ENCODE measurements at regions not wholly inside any gene's neighbourhood (a gene's known extent, or its start where the extent isn't known, plus 50 kb on each side); places are given as distances from the start of the nearest gene placed in this dataset.

DNA sequence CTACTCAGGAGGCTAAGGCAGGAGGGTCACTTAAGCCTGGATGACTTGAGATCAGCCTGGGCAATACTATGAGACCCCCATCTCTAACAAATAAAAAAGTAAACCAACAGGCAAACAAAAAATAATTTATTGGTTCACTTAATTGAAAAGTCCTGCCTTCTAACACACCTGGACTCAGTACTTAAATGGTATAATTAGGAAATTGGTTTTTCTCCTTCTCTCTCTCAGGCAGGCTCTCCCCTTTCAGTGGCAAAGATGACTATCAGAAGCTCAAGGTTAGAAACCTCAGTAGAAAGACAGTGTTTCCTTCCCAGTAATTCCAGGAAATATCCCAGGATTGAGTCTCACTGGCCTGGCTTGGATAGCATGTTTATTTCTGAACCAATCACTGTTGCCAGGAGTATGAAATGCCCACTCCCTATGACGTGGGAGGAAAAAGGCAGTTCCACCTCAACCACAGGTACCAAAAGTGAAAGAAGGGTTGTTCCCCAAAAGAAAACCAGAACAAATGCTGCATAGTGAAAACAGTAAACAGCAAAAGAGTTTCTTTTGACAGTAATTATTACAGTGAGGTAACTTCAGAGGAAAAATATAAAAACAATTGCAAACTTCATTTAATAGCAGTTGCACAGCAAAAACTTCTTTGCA lies 56.3 kb upstream of the SOX6 start:
- Histone ChIP-seq H3K4me3 (ENCODE audit: low read depth in 1 of 3, low read length in 3 of 3) (no peak overlapping the region), H3K9me3 (ENCODE audit: control insufficient read depth in 4 of 4, low read length in 3 of 4) (no peaks in the 10 kb centered on the region), H3K9ac (ENCODE audit: low read depth in 1 of 2, low read length in 2 of 2) (no peak overlapping the region), H3K4me1 (ENCODE audit: control insufficient read depth in 4 of 4, insufficient read depth in 4 of 4, low read length in 3 of 4) (no peaks in the 10 kb centered on the region), H3K27me3 (ENCODE audit: control insufficient read depth in 4 of 4, insufficient read depth in 4 of 4, low read length in 3 of 4) (peaks cover 0 to 2% (median 0%) of the 10 kb centered on the region in 4 donors), H3K27ac (ENCODE audit: low read depth in 1 of 2, low read length in 2 of 2) (no peak overlapping the region), H3K36me3 (ENCODE audit: control insufficient read depth in 4 of 4, insufficient read depth in 3 of 4, low read depth in 1 of 4, low read length in 3 of 4) (no peaks in the 10 kb centered on the region)
- TF ChIP-seq FOXA1 (IDR thresholded peaks at IDR 0.05) (no peak), RXRA (IDR thresholded peaks at IDR 0.05) (no peak), HNF4G (IDR thresholded peaks at IDR 0.05) (no peak), NR2F2 (IDR thresholded peaks at IDR 0.05) (no peak), SP1 (IDR thresholded peaks at IDR 0.05) (no peak), EGR1 (IDR thresholded peaks at IDR 0.05; ENCODE audit: low read depth in 2 of 2) (no peak), JUND (IDR thresholded peaks at IDR 0.05) (no peak), GABPA (IDR thresholded peaks at IDR 0.05 in 1 of 2, conservative IDR thresholded peaks at IDR 0.05 in 1 of 2) (no peak)
- TF ChIP-seq, protein P1, sequence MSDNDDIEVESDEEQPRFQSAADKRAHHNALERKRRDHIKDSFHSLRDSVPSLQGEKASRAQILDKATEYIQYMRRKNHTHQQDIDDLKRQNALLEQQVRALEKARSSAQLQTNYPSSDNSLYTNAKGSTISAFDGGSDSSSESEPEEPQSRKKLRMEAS (IDR thresholded peaks at IDR 0.05), result no peak
- TF ChIP-seq, protein P2, sequence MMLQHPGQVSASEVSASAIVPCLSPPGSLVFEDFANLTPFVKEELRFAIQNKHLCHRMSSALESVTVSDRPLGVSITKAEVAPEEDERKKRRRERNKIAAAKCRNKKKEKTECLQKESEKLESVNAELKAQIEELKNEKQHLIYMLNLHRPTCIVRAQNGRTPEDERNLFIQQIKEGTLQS (IDR thresholded peaks at IDR 0.05), result no peak
- TF ChIP-seq, protein P3, sequence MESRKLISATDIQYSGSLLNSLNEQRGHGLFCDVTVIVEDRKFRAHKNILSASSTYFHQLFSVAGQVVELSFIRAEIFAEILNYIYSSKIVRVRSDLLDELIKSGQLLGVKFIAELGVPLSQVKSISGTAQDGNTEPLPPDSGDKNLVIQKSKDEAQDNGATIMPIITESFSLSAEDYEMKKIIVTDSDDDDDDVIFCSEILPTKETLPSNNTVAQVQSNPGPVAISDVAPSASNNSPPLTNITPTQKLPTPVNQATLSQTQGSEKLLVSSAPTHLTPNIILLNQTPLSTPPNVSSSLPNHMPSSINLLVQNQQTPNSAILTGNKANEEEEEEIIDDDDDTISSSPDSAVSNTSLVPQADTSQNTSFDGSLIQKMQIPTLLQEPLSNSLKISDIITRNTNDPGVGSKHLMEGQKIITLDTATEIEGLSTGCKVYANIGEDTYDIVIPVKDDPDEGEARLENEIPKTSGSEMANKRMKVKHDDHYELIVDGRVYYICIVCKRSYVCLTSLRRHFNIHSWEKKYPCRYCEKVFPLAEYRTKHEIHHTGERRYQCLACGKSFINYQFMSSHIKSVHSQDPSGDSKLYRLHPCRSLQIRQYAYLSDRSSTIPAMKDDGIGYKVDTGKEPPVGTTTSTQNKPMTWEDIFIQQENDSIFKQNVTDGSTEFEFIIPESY (IDR thresholded peaks at IDR 0.05), result no peak
- no peak for DNase-seq (ENCODE audit: low spot score)
- 73% methylated on average over 1 of the region's 1 CpG for WGBS

DNA sequence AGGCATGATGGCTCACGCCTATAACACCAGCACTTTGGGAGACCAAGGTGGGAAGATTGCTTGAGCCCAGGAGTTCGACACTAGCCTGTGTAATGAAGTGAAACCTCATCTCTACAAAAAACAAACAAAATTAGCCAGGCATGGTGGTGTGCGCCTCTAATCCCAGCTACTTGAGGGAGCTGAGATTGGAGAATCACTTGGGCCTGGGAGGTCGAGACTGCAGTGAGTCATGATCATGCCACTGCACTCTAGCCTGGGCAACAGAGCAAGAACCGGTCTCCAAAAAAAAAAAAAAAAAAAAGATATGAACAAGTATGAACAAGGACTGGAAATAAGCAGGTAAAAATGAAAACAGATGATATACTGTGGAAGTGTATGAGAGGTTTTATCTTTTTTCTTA lies 54.1 kb upstream of the SOX6 start:
- Histone ChIP-seq H3K36me3 (ENCODE audit: control insufficient read depth in 4 of 4, insufficient read depth in 3 of 4, low read depth in 1 of 4, low read length in 3 of 4) (no peaks in the 10 kb centered on the region), H3K9me3 (ENCODE audit: control insufficient read depth in 4 of 4, low read length in 3 of 4) (no peaks in the 10 kb centered on the region), H3K9ac (ENCODE audit: low read depth in 1 of 2, low read length in 2 of 2) (no peak overlapping the region), H3K27ac (ENCODE audit: low read depth in 1 of 2, low read length in 2 of 2) (no peak overlapping the region), H3K27me3 (ENCODE audit: control insufficient read depth in 4 of 4, insufficient read depth in 4 of 4, low read length in 3 of 4) (no peaks in the 10 kb centered on the region), H3K4me3 (ENCODE audit: low read depth in 1 of 3, low read length in 3 of 3) (no peak overlapping the region), H3K4me1 (ENCODE audit: control insufficient read depth in 4 of 4, insufficient read depth in 4 of 4, low read length in 3 of 4) (no peaks in the 10 kb centered on the region)
- no peak for TF ChIP-seq RXRA (IDR thresholded peaks at IDR 0.05)
- TF ChIP-seq, protein P3 (IDR thresholded peaks at IDR 0.05), result no peak
- TF ChIP-seq GABPA (IDR thresholded peaks at IDR 0.05 in 1 of 2, conservative IDR thresholded peaks at IDR 0.05 in 1 of 2), result no peak
- no peak for TF ChIP-seq RAD21 (IDR thresholded peaks at IDR 0.05)
- TF ChIP-seq JUND (IDR thresholded peaks at IDR 0.05), result no peak
- TF ChIP-seq, protein P4, sequence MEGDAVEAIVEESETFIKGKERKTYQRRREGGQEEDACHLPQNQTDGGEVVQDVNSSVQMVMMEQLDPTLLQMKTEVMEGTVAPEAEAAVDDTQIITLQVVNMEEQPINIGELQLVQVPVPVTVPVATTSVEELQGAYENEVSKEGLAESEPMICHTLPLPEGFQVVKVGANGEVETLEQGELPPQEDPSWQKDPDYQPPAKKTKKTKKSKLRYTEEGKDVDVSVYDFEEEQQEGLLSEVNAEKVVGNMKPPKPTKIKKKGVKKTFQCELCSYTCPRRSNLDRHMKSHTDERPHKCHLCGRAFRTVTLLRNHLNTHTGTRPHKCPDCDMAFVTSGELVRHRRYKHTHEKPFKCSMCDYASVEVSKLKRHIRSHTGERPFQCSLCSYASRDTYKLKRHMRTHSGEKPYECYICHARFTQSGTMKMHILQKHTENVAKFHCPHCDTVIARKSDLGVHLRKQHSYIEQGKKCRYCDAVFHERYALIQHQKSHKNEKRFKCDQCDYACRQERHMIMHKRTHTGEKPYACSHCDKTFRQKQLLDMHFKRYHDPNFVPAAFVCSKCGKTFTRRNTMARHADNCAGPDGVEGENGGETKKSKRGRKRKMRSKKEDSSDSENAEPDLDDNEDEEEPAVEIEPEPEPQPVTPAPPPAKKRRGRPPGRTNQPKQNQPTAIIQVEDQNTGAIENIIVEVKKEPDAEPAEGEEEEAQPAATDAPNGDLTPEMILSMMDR (IDR thresholded peaks at IDR 0.05; ENCODE audit: low read depth, low read length, missing input control), result no peak
- TF ChIP-seq, protein P5, sequence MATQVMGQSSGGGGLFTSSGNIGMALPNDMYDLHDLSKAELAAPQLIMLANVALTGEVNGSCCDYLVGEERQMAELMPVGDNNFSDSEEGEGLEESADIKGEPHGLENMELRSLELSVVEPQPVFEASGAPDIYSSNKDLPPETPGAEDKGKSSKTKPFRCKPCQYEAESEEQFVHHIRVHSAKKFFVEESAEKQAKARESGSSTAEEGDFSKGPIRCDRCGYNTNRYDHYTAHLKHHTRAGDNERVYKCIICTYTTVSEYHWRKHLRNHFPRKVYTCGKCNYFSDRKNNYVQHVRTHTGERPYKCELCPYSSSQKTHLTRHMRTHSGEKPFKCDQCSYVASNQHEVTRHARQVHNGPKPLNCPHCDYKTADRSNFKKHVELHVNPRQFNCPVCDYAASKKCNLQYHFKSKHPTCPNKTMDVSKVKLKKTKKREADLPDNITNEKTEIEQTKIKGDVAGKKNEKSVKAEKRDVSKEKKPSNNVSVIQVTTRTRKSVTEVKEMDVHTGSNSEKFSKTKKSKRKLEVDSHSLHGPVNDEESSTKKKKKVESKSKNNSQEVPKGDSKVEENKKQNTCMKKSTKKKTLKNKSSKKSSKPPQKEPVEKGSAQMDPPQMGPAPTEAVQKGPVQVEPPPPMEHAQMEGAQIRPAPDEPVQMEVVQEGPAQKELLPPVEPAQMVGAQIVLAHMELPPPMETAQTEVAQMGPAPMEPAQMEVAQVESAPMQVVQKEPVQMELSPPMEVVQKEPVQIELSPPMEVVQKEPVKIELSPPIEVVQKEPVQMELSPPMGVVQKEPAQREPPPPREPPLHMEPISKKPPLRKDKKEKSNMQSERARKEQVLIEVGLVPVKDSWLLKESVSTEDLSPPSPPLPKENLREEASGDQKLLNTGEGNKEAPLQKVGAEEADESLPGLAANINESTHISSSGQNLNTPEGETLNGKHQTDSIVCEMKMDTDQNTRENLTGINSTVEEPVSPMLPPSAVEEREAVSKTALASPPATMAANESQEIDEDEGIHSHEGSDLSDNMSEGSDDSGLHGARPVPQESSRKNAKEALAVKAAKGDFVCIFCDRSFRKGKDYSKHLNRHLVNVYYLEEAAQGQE (IDR thresholded peaks at IDR 0.05), result no peak
- TF ChIP-seq HNF4A (conservative IDR thresholded peaks at IDR 0.05), result no peak
- TF ChIP-seq FOXA2 (IDR thresholded peaks at IDR 0.05), result no peak
- TF ChIP-seq TAF1 (conservative IDR thresholded peaks at IDR 0.05), result no peak
- TF ChIP-seq YY1 (IDR thresholded peaks at IDR 0.05), result no peak
- TF ChIP-seq FOXA1 (IDR thresholded peaks at IDR 0.05), result no peak
- WGBS, result 97% methylated on average over 5 of the region's 5 CpGs
- DNase-seq (ENCODE audit: low spot score), result no peak
